NCI-H2029 treated with DMSO at 0.1 percent for 48 hours (cell line): ENCODE measurements at regions not wholly inside any gene's neighbourhood (a gene's known extent, or its start where the extent isn't known, plus 50 kb on each side); places are given as distances from the start of the nearest gene placed in this dataset.

ENCODE experiments used
- DNase-seq: peaks from one replicate; lab custom pipeline; 2025; lab: John Stamatoyannopoulos, UW

GRCh38 chr22:48442663-48443062 lies 1385.0 kb downstream of the BRD1 start:
- DNase-seq, result no peak

- no peak for DNase-seq
These were observed 1386.2 kb downstream of the BRD1 start for GRCh38 chr22:48441553-48441850.

- DNase-seq, result no peak
These were observed 1386.8 kb downstream of the BRD1 start for GRCh38 chr22:48440673-48441552.

GRCh38 chr22:48440176-48440575 lies 1387.5 kb downstream of the BRD1 start:
- DNase-seq, result no peak

- DNase-seq, result no peak
These were observed 1388.0 kb downstream of the BRD1 start for GRCh38 chr22:48439560-48440135.

- DNase-seq, result no peak
These were observed 1388.7 kb downstream of the BRD1 start for GRCh38 chr22:48438800-48439559.

GRCh38 chr22:48438096-48438495 lies 1389.6 kb downstream of the BRD1 start:
- DNase-seq, result no peak

- DNase-seq, result no peak
These were observed 1391.3 kb downstream of the BRD1 start for GRCh38 chr22:48436201-48436931.

GRCh38 chr22:48434868-48435250 lies 1392.8 kb downstream of the BRD1 start:
- DNase-seq, result no peak

GRCh38 chr22:48434156-48434867 lies 1393.4 kb downstream of the BRD1 start:
- no peak for DNase-seq

GRCh38 chr22:48433647-48434046 lies 1394.0 kb downstream of the BRD1 start:
- DNase-seq, result no peak

- DNase-seq, result no peak
These were observed 1394.7 kb downstream of the BRD1 start for GRCh38 chr22:48432781-48433518.

GRCh38 chr22:48431536-48432315 lies 1395.9 kb downstream of the BRD1 start:
- no peak for DNase-seq

- DNase-seq, result no peak
These were observed 1396.7 kb downstream of the BRD1 start for GRCh38 chr22:48431014-48431413.

- DNase-seq, result no peak
These were observed 1398.1 kb downstream of the BRD1 start for GRCh38 chr22:48429446-48430020.

- DNase-seq, result no peak
These were observed 1398.9 kb downstream of the BRD1 start for GRCh38 chr22:48428631-48429371.

- no peak for DNase-seq
These were observed 1399.9 kb downstream of the BRD1 start for GRCh38 chr22:48427731-48428211.

- DNase-seq, result no peak
These were observed 1401.0 kb downstream of the BRD1 start for GRCh38 chr22:48426466-48427380.
